H1 (cell line): ENCODE measurements at regions not wholly inside any gene's neighbourhood (a gene's known extent, or its start where the extent isn't known, plus 50 kb on each side); places are given as distances from the start of the nearest gene placed in this dataset.
"Not testable (repeated sequence)": the region's sequence is repeated elsewhere in the genome, so short reads cannot be mapped to it uniquely, and the experiment has no call there.

Experiments used
- CTCF ChIA-PET: fragments of 300-600 bp; sonication (Branson Sonifier 250); formaldehyde crosslinking; loops from one replicate; lab custom pipeline; 2021; ENCODE audit not compliant: partially characterized antibody; lab: Charles Lee
- POLR2A ChIA-PET: fragments of 300-600 bp; sonication (Branson Sonifier 250); formaldehyde crosslinking; loops from one replicate; lab custom pipeline; 2021; ENCODE audit warnings: inconsistent platforms; ENCODE audit not compliant: partially characterized antibody; lab: Charles Lee
- DNase-seq, 2 experiments: peaks; one replicate each; pipeline versions ENCODE4 v3.0.0 to v3.0.0-alpha.2; 2010 to 2022; ENCODE audit warnings: low spot score in 2 of 2, low read depth in 1 of 2, mixed read lengths in 1 of 2
- FAIRE-seq: peaks from 2 replicates; lab custom pipeline; 2011; peaks lifted over from hg19 to GRCh38; lab: Jason Lieb, UNC
- H2AFZ ChIP-seq: 2 replicates; pipeline ENCODE4 v1.8.1; 2012; ENCODE audit warnings: low read length, inconsistent platforms
- H2AK5ac ChIP-seq: 2 replicates; pipeline ENCODE4 v1.6.1; 2013; ENCODE audit warnings: low read depth, low read length
- H2BK120ac ChIP-seq: replicated peaks from 2 replicates; pipeline ENCODE3; 2013; ENCODE audit warnings: low read depth, low read length, inconsistent platforms
- H2BK12ac ChIP-seq: 2 replicates; pipeline ENCODE4 v1.6.1; 2013; ENCODE audit warnings: low read depth, low read length
- H2BK15ac ChIP-seq: 2 replicates; pipeline ENCODE4 v1.6.1; 2013; ENCODE audit warnings: low read length
- H2BK20ac ChIP-seq: 2 replicates; pipeline ENCODE4 v1.6.1; 2013; ENCODE audit warnings: low read length
- H2BK5ac ChIP-seq: 2 replicates; pipeline ENCODE4 v1.6.1; 2013; ENCODE audit warnings: low read depth, low read length
- H3K14ac ChIP-seq: 2 replicates; pipeline ENCODE4 v1.6.1; 2013; ENCODE audit warnings: inconsistent platforms; ENCODE audit not compliant: insufficient read length
- H3K18ac ChIP-seq: 2 replicates; pipeline ENCODE4 v1.6.1; 2013; ENCODE audit warnings: low read length; ENCODE audit errors: extremely low read depth
- H3K23ac ChIP-seq: 2 replicates; pipeline ENCODE4 v1.6.1; 2013; ENCODE audit warnings: inconsistent platforms; ENCODE audit not compliant: insufficient read length
- H3K23me2 ChIP-seq: 2 replicates; pipeline ENCODE4 v1.6.1; 2013; ENCODE audit warnings: low read depth, low read length
- H3K27ac ChIP-seq: 2 replicates; pipeline ENCODE4 v1.6.1; 2011; ENCODE audit warnings: low read depth, low read length, inconsistent platforms
- H3K27me3 ChIP-seq, 4 experiments: replicated peaks in 1 of 4; 1 replicate in 1 of 4; 2 replicates in 3 of 4; pipeline versions ENCODE4 v1.6.1 to v1.8.1; 2011 to 2013; ENCODE audit warnings: low read length in 3 of 4, mild to moderate bottlenecking in 3 of 4, inconsistent platforms in 2 of 4, mixed read lengths in 2 of 4, moderate library complexity in 1 of 4; ENCODE audit not compliant: control insufficient read depth in 3 of 4, insufficient read depth in 3 of 4; ENCODE audit errors: extremely low read depth in 1 of 4
- H3K36me3 ChIP-seq, 4 experiments: 2 replicates each; pipeline versions ENCODE4 v1.6.1 to v1.8.1; 2011 to 2013; ENCODE audit warnings: mild to moderate bottlenecking in 4 of 4, low read length in 3 of 4, moderate library complexity in 2 of 4, control low read depth in 1 of 4, inconsistent platforms in 1 of 4; ENCODE audit not compliant: insufficient read depth in 4 of 4, control insufficient read depth in 2 of 4
- H3K4ac ChIP-seq: replicated peaks from 2 replicates; pipeline ENCODE3; 2013; ENCODE audit warnings: low read length, low read depth, mixed read lengths, inconsistent platforms; ENCODE audit not compliant: insufficient read length
- H3K4me1 ChIP-seq, 4 experiments: replicated peaks in 1 of 4; 1 replicate in 1 of 4; 2 replicates in 3 of 4; pipeline versions ENCODE4 v1.6.1 to v1.8.1; 2011 to 2013; ENCODE audit warnings: low read length in 3 of 4, inconsistent platforms in 2 of 4, mixed read lengths in 1 of 4; ENCODE audit not compliant: insufficient read depth in 4 of 4, control insufficient read depth in 3 of 4
- H3K4me2 ChIP-seq, 2 experiments: 2 replicates each; pipeline versions ENCODE4 v1.6.1 to v1.8.1; 2011 to 2013; ENCODE audit warnings: low read depth in 2 of 2, low read length in 2 of 2, control low read depth in 1 of 2, inconsistent platforms in 1 of 2, mild to moderate bottlenecking in 1 of 2; ENCODE audit not compliant: insufficient read depth in 1 of 2
- H3K4me3 ChIP-seq, 4 experiments: fragments of 200-600, 300-600 bp in 1 of 4; sonication (generic), shearing (Covaris generic), sonication (Bioruptor Twin) in 1 of 4; 2 replicates each; pipeline versions ENCODE4 v1.5.1 to v1.8.1; 2011 to 2016; ENCODE audit warnings: low read length in 4 of 4, low read depth in 3 of 4, control low read depth in 2 of 4, inconsistent platforms in 2 of 4, mild to moderate bottlenecking in 2 of 4, mixed read lengths in 1 of 4, moderate library complexity in 1 of 4; ENCODE audit not compliant: insufficient read depth in 2 of 4; ENCODE audit errors: extremely low read depth in 1 of 4
- H3K56ac ChIP-seq: replicated peaks from 2 replicates; pipeline ENCODE3; 2013; ENCODE audit warnings: low read depth, mild to moderate bottlenecking, mixed read lengths, low read length, inconsistent platforms; ENCODE audit not compliant: insufficient read length
- H3K79me1 ChIP-seq: 2 replicates; pipeline ENCODE4 v1.6.1; 2013; ENCODE audit warnings: low read depth, low read length, control low read depth
- H3K79me2 ChIP-seq, 2 experiments: 2 replicates each; pipeline versions ENCODE4 v1.6.1 to v1.8.1; 2012 to 2013; ENCODE audit warnings: low read length in 2 of 2, mild to moderate bottlenecking in 2 of 2, inconsistent platforms in 1 of 2; ENCODE audit not compliant: insufficient read depth in 2 of 2, control insufficient read depth in 1 of 2
- H3K9ac ChIP-seq, 4 experiments: replicated peaks in 1 of 4; 1 replicate in 1 of 4; 2 replicates in 3 of 4; pipeline versions ENCODE4 v1.6.1 to v1.8.1; 2011 to 2013; ENCODE audit warnings: low read depth in 3 of 4, low read length in 3 of 4, control low read depth in 2 of 4, mild to moderate bottlenecking in 2 of 4, moderate library complexity in 2 of 4, inconsistent platforms in 1 of 4; ENCODE audit errors: extremely low read depth in 1 of 4
- H3K9me3 ChIP-seq, 2 experiments: 2 replicates each; pipeline versions ENCODE4 v1.6.1 to v1.8.1; 2012 to 2013; ENCODE audit warnings: mild to moderate bottlenecking in 2 of 2, moderate library complexity in 2 of 2, control low read depth in 1 of 2, inconsistent platforms in 1 of 2, low read depth in 1 of 2, low read length in 1 of 2, mixed read lengths in 1 of 2; ENCODE audit not compliant: insufficient read depth in 2 of 2
- H4K20me1 ChIP-seq, 2 experiments: replicated peaks in 1 of 2; 2 replicates each; pipeline versions ENCODE3 to v1.8.1; 2011 to 2013; ENCODE audit warnings: inconsistent platforms in 2 of 2, low read length in 2 of 2, mild to moderate bottlenecking in 1 of 2; ENCODE audit not compliant: insufficient read depth in 2 of 2, control insufficient read depth in 1 of 2
- H4K5ac ChIP-seq: 2 replicates; pipeline ENCODE4 v1.6.1; 2013; ENCODE audit warnings: low read length, low read depth, mixed read lengths, inconsistent platforms; ENCODE audit not compliant: insufficient read length
- H4K8ac ChIP-seq: 2 replicates; pipeline ENCODE4 v1.8.0; 2013; ENCODE audit warnings: mild to moderate bottlenecking, moderate library complexity, low read length, inconsistent platforms; ENCODE audit not compliant: insufficient read depth; ENCODE audit errors: extremely low read depth
- H4K91ac ChIP-seq: replicated peaks from 2 replicates; pipeline ENCODE3; 2013; ENCODE audit warnings: low read length, mixed read lengths, inconsistent platforms; ENCODE audit not compliant: insufficient read length
- SIRT6 ChIP-seq: IDR thresholded peaks from one replicate; pipeline ENCODE4 v1.7.1; 2012; ENCODE audit warnings: low read length, inconsistent platforms

- H2BK15ac ChIP-seq, H3K36me3 ChIP-seq, FAIRE-seq, H2BK5ac ChIP-seq, H3K4me3 ChIP-seq, H3K27ac ChIP-seq, H2AK5ac ChIP-seq, H3K23ac ChIP-seq, H3K4me2 ChIP-seq, H2BK12ac ChIP-seq, H2AFZ ChIP-seq, POLR2A ChIA-PET, CTCF ChIA-PET, H2BK20ac ChIP-seq, H3K27me3 ChIP-seq, H3K18ac ChIP-seq, H3K79me1 ChIP-seq, H4K20me1 ChIP-seq, H3K4ac ChIP-seq, H2BK120ac ChIP-seq, H3K14ac ChIP-seq, H3K79me2 ChIP-seq, H4K8ac ChIP-seq, H4K91ac ChIP-seq, H3K4me1 ChIP-seq, H4K5ac ChIP-seq, DNase-seq, H3K9ac ChIP-seq: not testable (repeated sequence)
- Histone ChIP-seq H3K56ac (peak overlapping the region; percentile 97), H3K9me3 (peaks cover 8 to 11% of the 10 kb centered on the region in 2 experiments; a peak in 3 of 4 replicates), H3K23me2 (peaks cover 10% of the 10 kb centered on the region; the same call in 1 of the 2 replicates)
- peak; percentile 94 for TF ChIP-seq SIRT6
Measured at GRCh38 chr2:5022708-5023635, 669.2 kb upstream of the SOX11 start.
